ENCODE measurements at regions not wholly inside any gene's neighbourhood (a gene's known extent, or its start where the extent isn't known, plus 50 kb on each side); places are given as distances from the start of the nearest gene placed in this dataset.

DNA sequence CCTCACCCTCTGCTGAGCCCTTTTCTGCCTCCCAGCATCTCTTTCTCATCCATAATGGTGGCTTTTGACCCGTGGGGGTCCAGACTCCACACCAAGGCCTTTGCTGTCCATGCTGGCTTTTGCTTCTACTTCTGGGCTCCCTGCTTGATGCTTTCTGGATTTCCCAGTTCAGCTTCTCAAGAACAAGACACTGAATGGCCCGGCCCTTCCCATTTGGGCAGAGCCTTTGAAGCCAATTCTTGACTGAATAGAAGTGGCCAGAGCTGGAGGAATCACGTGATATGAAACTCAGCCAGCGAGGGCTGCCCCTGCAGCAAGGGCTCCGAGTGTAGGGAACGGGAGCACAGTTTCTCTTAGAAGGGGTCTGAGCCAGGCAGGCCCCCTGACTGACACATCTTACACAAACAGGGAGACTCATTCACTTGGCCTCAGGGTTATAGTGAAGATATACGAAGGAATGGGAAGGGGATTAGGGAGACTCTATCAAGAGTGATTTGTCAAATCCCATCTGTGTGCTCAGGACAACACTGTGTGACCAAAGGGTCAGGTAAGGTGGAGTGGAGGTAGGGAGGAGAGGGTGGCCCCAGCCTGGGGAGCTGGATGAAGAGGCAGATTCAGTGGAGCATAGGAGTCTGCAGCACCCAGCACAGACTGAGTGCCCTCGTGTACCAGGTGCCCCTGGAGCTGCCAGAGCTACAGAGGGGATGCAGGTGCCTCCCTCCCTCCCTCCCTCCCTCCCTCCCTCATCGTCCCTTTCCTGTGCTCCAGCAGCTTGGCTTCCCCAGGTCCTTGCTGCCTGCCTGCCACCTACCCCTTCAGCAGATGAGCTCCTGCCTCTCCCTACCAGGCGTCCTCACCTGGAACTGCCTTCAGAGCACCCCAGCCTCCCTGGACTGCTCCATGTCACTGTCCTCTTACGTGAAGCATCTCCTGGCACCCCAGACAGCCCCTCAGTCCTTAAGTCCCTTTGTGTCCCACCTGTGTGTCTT, 106.0 kb downstream of the TRIM29 start:
- Histone ChIP-seq H3K27me3 (ENCODE audit: control insufficient read depth in 2 of 2, insufficient read depth in 2 of 2, low read length in 2 of 2) (no peaks in the 10 kb centered on the region), H3K4me3 (replicated peaks in 1 of 3; ENCODE audit: insufficient read depth in 1 of 3, low read depth in 1 of 3, low read length in 3 of 3) (no peak overlapping the region), H3K4me2 (ENCODE audit: insufficient read depth, low read length) (no peak overlapping the region), H4K20me1 (replicated peaks; ENCODE audit: control insufficient read depth, extremely low read depth, insufficient read depth, low read length) (no peaks in the 10 kb centered on the region), H3K36me3 (ENCODE audit: control insufficient read depth in 2 of 2, extremely low read depth in 1 of 2, insufficient read depth in 2 of 2, low read length in 2 of 2) (no peaks in the 10 kb centered on the region), H2AFZ (ENCODE audit: low read depth, low read length) (no peak overlapping the region), H3K9me1 (replicated peaks; ENCODE audit: control insufficient read depth, extremely low read depth, insufficient read depth, low read length) (no peaks in the 10 kb centered on the region), H3K27ac (ENCODE audit: insufficient read depth, low read depth, low read length) (no peak overlapping the region), H3K9ac (replicated peaks; ENCODE audit: extremely low read depth, insufficient read depth, low read length) (no peak overlapping the region), H3K79me2 (ENCODE audit: control insufficient read depth, insufficient read depth, low read length) (no peaks in the 10 kb centered on the region), H3K9me3 (replicated peaks; ENCODE audit: control insufficient read depth, insufficient read depth, low read length) (no peaks in the 10 kb centered on the region), H3K4me1 (ENCODE audit: control insufficient read depth, extremely low read depth, insufficient read depth, low read length) (no peaks in the 10 kb centered on the region)
- no peak for FAIRE-seq
- intact Hi-C loops (cut with micrococcal nuclease) (no loop called here), dilution Hi-C loops (cut with MboI; ENCODE audit: extremely low pct_ligation_motif_present, low sequenced_read_pairs) (no loop called here)
- BruUV-seq (replicated peaks), result no TSS peak
- DNase-seq (ENCODE audit: low read depth, low spot score), result no peak
- CTCF ChIA-PET, result no interaction called here
- TF ChIP-seq MAX (IDR thresholded peaks at IDR 0.05; ENCODE audit: insufficient read depth, insufficient read length), result no peak
- no peak for TF ChIP-seq EZH2 (IDR thresholded peaks at IDR 0.05; ENCODE audit: borderline replicate concordance, low read depth, low read length, severe bottlenecking)
- no peak for TF ChIP-seq CTCF (IDR thresholded peaks at IDR 0.05; ENCODE audit: extremely low read depth in 1 of 2, insufficient read depth in 1 of 2, low read depth in 1 of 2, low read length in 2 of 2)
- no peak for TF ChIP-seq FOS (IDR thresholded peaks at IDR 0.05; ENCODE audit: borderline replicate concordance, insufficient read depth, low read length)
- no peak for TF ChIP-seq JUN (IDR thresholded peaks at IDR 0.05; ENCODE audit: borderline replicate concordance, insufficient read depth, insufficient read length, low read depth)
- no peak for TF ChIP-seq MYC (IDR thresholded peaks at IDR 0.05; ENCODE audit: low read depth, low read length)
- no peak for TF ChIP-seq POLR2AphosphoS5 (IDR thresholded peaks at IDR 0.05; ENCODE audit: insufficient read depth, low read depth, low read length)
- TF ChIP-seq GATA2 (IDR thresholded peaks at IDR 0.05; ENCODE audit: insufficient read depth, insufficient read length, low read depth, low read length), result no peak
- no peak for TF ChIP-seq POLR2A (IDR thresholded peaks at IDR 0.05; ENCODE audit: low read depth, low read length)
- POLR2A ChIA-PET, result no interaction called here

Data from endothelial cell of umbilical vein (primary cell).